ENCODE measurements at regions not wholly inside any gene's neighbourhood (a gene's known extent, or its start where the extent isn't known, plus 50 kb on each side); places are given as distances from the start of the nearest gene placed in this dataset.

GRCh38 chr4:53816561-53816960 is 225.3 kb upstream of the LNX1 start:
- Histone ChIP-seq H3K27me3 (ENCODE audit: insufficient read depth, low read depth, low read length) (no peaks in the 10 kb centered on the region), H3K9me2 (ENCODE audit: insufficient read depth, low read length) (no peaks in the 10 kb centered on the region), H3K4me2 (ENCODE audit: low read length) (no peak overlapping the region), H3K9ac (ENCODE audit: low read length) (no peak overlapping the region), H2AFZ (ENCODE audit: low read depth, low read length) (no peak overlapping the region), H3K9me3 (ENCODE audit: low read length) (no peaks in the 10 kb centered on the region), H3F3A (ENCODE audit: insufficient read depth, low read length, poor library complexity, severe bottlenecking) (no peaks in the 10 kb centered on the region), H3K36me3 (ENCODE audit: insufficient read depth, low read length) (no peaks in the 10 kb centered on the region), H4K20me1 (ENCODE audit: insufficient read depth) (no peaks in the 10 kb centered on the region), H3K79me2 (replicated peaks; ENCODE audit: insufficient read depth, low read length) (no peaks in the 10 kb centered on the region), H3K4me3 (ENCODE audit: low read length) (no peak overlapping the region), H3K27ac (ENCODE audit: low read length) (no peak overlapping the region)
- no peak for TF ChIP-seq MXI1 (conservative IDR thresholded peaks at IDR 0.05; ENCODE audit: poor library complexity, severe bottlenecking)
- no peak for TF ChIP-seq REST (IDR thresholded peaks at IDR 0.05; ENCODE audit: borderline replicate concordance)
- TF ChIP-seq POLR2AphosphoS5 (IDR thresholded peaks at IDR 0.05), result no peak
- no peak for TF ChIP-seq RAD21 (conservative IDR thresholded peaks at IDR 0.05)
- no peak for TF ChIP-seq CTCF (IDR thresholded peaks at IDR 0.05; ENCODE audit: poor library complexity, severe bottlenecking)
- TF ChIP-seq EZH2 (IDR thresholded peaks at IDR 0.05; ENCODE audit: borderline replicate concordance, insufficient read depth, low read length, poor library complexity, severe bottlenecking), result no peak
- TF ChIP-seq SMC3 (conservative IDR thresholded peaks at IDR 0.05; ENCODE audit: poor library complexity), result no peak
- no peak for TF ChIP-seq EP300 (conservative IDR thresholded peaks at IDR 0.05; ENCODE audit: poor library complexity, severe bottlenecking)
- TF ChIP-seq TAF1 (IDR thresholded peaks at IDR 0.05; ENCODE audit: low read depth), result no peak

GRCh38 chr4:53815281-53815680 is 224.0 kb upstream of the LNX1 start:
- Histone ChIP-seq H3K36me3 (ENCODE audit: insufficient read depth, low read length) (no peaks in the 10 kb centered on the region), H3K27me3 (ENCODE audit: insufficient read depth, low read depth, low read length) (no peaks in the 10 kb centered on the region), H3K4me2 (ENCODE audit: low read length) (no peak overlapping the region), H4K20me1 (ENCODE audit: insufficient read depth) (no peaks in the 10 kb centered on the region), H3K9me2 (ENCODE audit: insufficient read depth, low read length) (no peaks in the 10 kb centered on the region), H3F3A (ENCODE audit: insufficient read depth, low read length, poor library complexity, severe bottlenecking) (no peaks in the 10 kb centered on the region), H3K9ac (ENCODE audit: low read length) (no peak overlapping the region), H2AFZ (ENCODE audit: low read depth, low read length) (no peak overlapping the region), H3K79me2 (replicated peaks; ENCODE audit: insufficient read depth, low read length) (no peaks in the 10 kb centered on the region), H3K27ac (ENCODE audit: low read length) (no peak overlapping the region), H3K9me3 (ENCODE audit: low read length) (no peaks in the 10 kb centered on the region), H3K4me3 (ENCODE audit: low read length) (no peak overlapping the region)
- TF ChIP-seq MXI1 (conservative IDR thresholded peaks at IDR 0.05; ENCODE audit: poor library complexity, severe bottlenecking), result no peak
- no peak for TF ChIP-seq RAD21 (conservative IDR thresholded peaks at IDR 0.05)
- no peak for TF ChIP-seq SMC3 (conservative IDR thresholded peaks at IDR 0.05; ENCODE audit: poor library complexity)
- no peak for TF ChIP-seq CTCF (IDR thresholded peaks at IDR 0.05; ENCODE audit: poor library complexity, severe bottlenecking)
- no peak for TF ChIP-seq TAF1 (IDR thresholded peaks at IDR 0.05; ENCODE audit: low read depth)
- no peak for TF ChIP-seq POLR2AphosphoS5 (IDR thresholded peaks at IDR 0.05)
- no peak for TF ChIP-seq REST (IDR thresholded peaks at IDR 0.05; ENCODE audit: borderline replicate concordance)
